ENCODE measurements at regions not wholly inside any gene's neighbourhood (a gene's known extent, or its start where the extent isn't known, plus 50 kb on each side); places are given as distances from the start of the nearest gene placed in this dataset.

DNA sequence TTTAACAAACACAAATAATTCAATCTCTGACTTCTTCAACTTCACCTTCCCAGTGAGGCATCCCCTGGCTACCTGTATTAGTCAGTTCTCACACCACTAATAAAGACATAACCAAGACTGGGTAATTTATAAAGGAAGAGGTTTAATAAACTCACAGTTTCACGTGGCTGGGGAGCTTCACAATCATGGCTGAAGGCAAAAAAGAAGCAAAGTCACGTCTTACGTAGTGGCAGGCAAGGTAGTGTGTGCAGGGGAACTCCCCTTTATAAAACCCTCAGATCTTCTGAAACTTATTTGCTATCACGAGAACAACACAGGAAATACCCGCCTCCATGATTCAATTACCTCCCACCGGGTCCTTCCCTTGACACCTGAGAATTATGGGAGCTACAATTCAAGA is 478.5 kb downstream of the ADGRL2 start:
- no peak overlapping the region for H3K4me3 ChIP-seq (ENCODE audit: low read length)
- TF ChIP-seq ZNF274 (IDR thresholded peaks at IDR 0.05; ENCODE audit: low read depth, low read length): no peak

DNA sequence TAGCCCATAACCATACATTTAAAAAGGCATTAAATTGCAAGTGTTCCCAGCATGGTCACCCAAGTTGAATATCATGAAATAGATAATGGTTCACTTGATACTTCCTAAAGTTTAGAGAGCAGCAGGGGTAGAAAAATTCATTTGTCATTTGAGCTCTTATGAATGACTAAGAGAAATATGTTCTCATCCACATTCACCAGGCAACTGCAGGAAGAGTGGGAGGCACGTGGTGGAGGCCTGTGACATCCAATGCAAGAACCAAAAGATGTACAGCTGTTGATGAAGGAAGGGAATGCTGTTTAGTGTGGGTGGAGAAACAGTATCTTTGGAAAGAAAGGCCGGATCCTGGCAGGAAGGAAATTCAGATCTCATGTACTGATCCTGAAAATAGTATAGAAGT is 473.1 kb downstream of the ADGRL2 start:
- no peak for TF ChIP-seq ZNF274 (IDR thresholded peaks at IDR 0.05; ENCODE audit: low read depth, low read length)
- no peak overlapping the region for H3K4me3 ChIP-seq (ENCODE audit: low read length)

- TF ChIP-seq ZNF274 (IDR thresholded peaks at IDR 0.05; ENCODE audit: low read depth, low read length): no peak
Measured at GRCh38 chr1:82269431-82269830, 468.7 kb downstream of the ADGRL2 start.

GRCh38 chr1:82268826-82269225 is 468.1 kb downstream of the ADGRL2 start:
- H3K4me3 ChIP-seq (ENCODE audit: low read length): no peak overlapping the region
- TF ChIP-seq ZNF274 (IDR thresholded peaks at IDR 0.05; ENCODE audit: low read depth, low read length): no peak

More at GRCh38 chr1:82269431-82269830, 468.7 kb downstream of the ADGRL2 start:
- H3K4me3 ChIP-seq (ENCODE audit: low read length): no peak overlapping the region

DNA sequence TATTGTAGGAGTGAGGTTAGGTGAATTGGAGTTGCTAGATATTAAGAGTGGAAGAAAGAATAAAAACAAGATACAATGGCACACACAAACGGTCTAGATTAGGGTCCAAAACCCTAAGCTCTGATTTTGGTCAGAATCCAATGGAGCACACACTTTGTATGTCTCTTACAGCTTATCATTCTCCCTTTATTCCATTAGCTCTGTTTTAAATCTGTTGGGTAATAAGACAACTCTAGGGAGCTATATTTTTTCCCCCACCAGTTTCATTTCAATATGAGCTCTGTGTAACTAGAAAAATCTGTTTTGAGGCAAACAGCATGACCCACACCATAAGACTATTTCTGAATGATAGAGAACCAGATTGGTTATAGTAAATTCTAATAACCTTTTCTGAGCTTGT is 465.6 kb downstream of the ADGRL2 start:
- TF ChIP-seq ZNF274 (IDR thresholded peaks at IDR 0.05; ENCODE audit: low read depth, low read length): no peak
- H3K4me3 ChIP-seq (ENCODE audit: low read length): no peak overlapping the region

DNA sequence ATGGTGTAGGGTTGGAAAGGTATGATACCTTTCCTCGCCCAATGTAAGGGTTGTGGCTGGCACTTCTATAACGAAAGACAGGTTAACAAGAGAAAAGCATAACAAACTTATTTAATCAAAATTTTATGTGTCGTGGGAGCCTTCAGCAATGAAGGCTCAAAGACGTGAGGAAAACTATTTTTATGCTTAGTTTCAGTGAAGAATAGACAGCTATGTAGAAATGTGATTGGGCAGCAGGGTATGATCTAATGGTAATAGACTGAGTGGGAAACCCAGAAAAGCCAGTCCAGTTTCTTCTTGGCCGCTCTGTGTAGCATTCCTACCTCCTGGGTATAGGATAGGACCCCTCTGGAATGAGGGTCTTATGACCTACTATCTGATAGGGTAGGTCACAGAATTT is 464.7 kb downstream of the ADGRL2 start:
- no peak for TF ChIP-seq ZNF274 (IDR thresholded peaks at IDR 0.05; ENCODE audit: low read depth, low read length)
- H3K4me3 ChIP-seq (ENCODE audit: low read length): no peak overlapping the region

DNA sequence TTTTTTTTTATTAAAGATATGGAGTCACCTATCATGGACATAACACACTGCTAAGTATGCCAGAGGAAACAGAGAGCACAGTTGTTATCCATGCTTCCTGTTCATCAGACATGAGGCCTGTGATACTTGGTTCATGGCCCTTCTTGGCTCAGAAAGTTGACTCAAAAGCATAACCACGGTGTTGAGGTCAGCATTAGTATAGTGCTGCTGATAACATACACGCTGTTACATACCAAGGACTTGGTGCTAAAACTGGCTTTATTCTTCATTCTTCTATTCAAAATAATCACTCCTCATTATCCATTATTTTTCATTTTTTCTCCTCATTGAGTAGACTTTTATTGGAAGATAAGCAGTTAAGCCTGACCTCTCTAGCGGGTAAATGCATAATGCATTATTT is 464.1 kb downstream of the ADGRL2 start:
- no peak overlapping the region for H3K4me3 ChIP-seq (ENCODE audit: low read length)

GRCh38 chr1:82263396-82263795 is 462.7 kb downstream of the ADGRL2 start:
- no peak overlapping the region for H3K4me3 ChIP-seq (ENCODE audit: low read length)
- TF ChIP-seq ZNF274 (IDR thresholded peaks at IDR 0.05; ENCODE audit: low read depth, low read length): no peak

More for the DNA sequence above, 464.1 kb downstream of the ADGRL2 start:
- TF ChIP-seq ZNF274 (IDR thresholded peaks at IDR 0.05; ENCODE audit: low read depth, low read length): no peak

GRCh38 chr1:82260666-82261065 is 459.9 kb downstream of the ADGRL2 start:
- no peak for TF ChIP-seq ZNF274 (IDR thresholded peaks at IDR 0.05; ENCODE audit: low read depth, low read length)
- no peak overlapping the region for H3K4me3 ChIP-seq (ENCODE audit: low read length)

DNA sequence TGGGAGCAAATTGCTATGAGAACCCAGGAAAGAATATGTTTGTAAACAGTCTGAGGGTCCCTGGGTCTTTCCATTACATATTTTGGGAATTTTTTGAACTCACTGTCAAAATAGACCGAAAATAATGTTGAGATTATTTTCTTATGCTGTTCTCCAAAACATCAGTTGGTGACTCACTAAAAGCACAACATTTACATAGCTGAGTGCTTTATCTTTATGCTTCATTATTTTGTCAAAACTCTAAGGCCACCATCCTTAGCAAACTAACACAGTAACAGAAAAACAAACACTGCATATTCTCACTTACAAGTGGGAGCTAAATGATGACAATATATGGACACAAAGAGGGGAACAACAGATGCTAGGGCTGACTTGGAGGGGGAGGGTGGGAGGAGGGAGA is 459.3 kb downstream of the ADGRL2 start:
- TF ChIP-seq ZNF274 (IDR thresholded peaks at IDR 0.05; ENCODE audit: low read depth, low read length): no peak

GRCh38 chr1:82258887-82259286 is 458.2 kb downstream of the ADGRL2 start:
- H3K4me3 ChIP-seq (ENCODE audit: low read length): no peak overlapping the region
- no peak for TF ChIP-seq ZNF274 (IDR thresholded peaks at IDR 0.05; ENCODE audit: low read depth, low read length)

More for the DNA sequence above, 459.3 kb downstream of the ADGRL2 start:
- no peak overlapping the region for H3K4me3 ChIP-seq (ENCODE audit: low read length)

- H3K4me3 ChIP-seq (ENCODE audit: low read length): no peak overlapping the region
- TF ChIP-seq ZNF274 (IDR thresholded peaks at IDR 0.05; ENCODE audit: low read depth, low read length): no peak
Measured at GRCh38 chr1:82246050-82246449, 445.3 kb downstream of the ADGRL2 start.

GRCh38 chr1:82245345-82246014 is 444.7 kb downstream of the ADGRL2 start:
- H3K4me3 ChIP-seq (ENCODE audit: low read length): no peak overlapping the region
- TF ChIP-seq ZNF274 (IDR thresholded peaks at IDR 0.05; ENCODE audit: low read depth, low read length): no peak

GRCh38 chr1:82240571-82240970 is 439.8 kb downstream of the ADGRL2 start:
- no peak overlapping the region for H3K4me3 ChIP-seq (ENCODE audit: low read length)
- TF ChIP-seq ZNF274 (IDR thresholded peaks at IDR 0.05; ENCODE audit: low read depth, low read length): no peak

GRCh38 chr1:82230667-82231066 is 429.9 kb downstream of the ADGRL2 start:
- no peak overlapping the region for H3K4me3 ChIP-seq (ENCODE audit: low read length)
- no peak for TF ChIP-seq ZNF274 (IDR thresholded peaks at IDR 0.05; ENCODE audit: low read depth, low read length)

Measured in GM08714 (cell line).